OCI-LY7 (cell line): ENCODE measurements at regions not wholly inside any gene's neighbourhood (a gene's known extent, or its start where the extent isn't known, plus 50 kb on each side); places are given as distances from the start of the nearest gene placed in this dataset.
A peak's percentile ranks its signal among the peaks of the same experiment; 100 is the strongest.

Experiments used
- BruUV-seq: library from RNA; stranded (reverse); fragments of 400-500 nt; replicated peaks from 2 replicates; lab custom pipeline; 2021; lab: Mats Ljungman, UMichigan
- CTCF ChIA-PET: fragments of 300-600 bp; sonication (Branson Sonifier 250); formaldehyde crosslinking; loops from one replicate; lab custom pipeline; 2022; ENCODE audit warnings: antibody characterized with exemption; ENCODE audit not compliant: unreplicated experiment; lab: Charles Lee
- POLR2A ChIA-PET: fragments of 300-600 bp; sonication (Branson Sonifier 250); formaldehyde crosslinking; loops from one replicate; lab custom pipeline; 2022; ENCODE audit warnings: antibody characterized with exemption; lab: Charles Lee
- DNase-seq: peaks from one replicate; pipeline ENCODE4 v3.0.0-alpha.2; 2015; ENCODE audit warnings: low spot score
- H2AFZ ChIP-seq: fragments of 200-600 bp; sonication (generic), shearing (Covaris generic); 2 replicates; pipeline ENCODE4 v1.6.1; 2014; ENCODE audit warnings: mild to moderate bottlenecking, antibody characterized with exemption, low read length, moderate library complexity
- H3K27ac ChIP-seq: fragments of 200-600 bp; sonication (generic); 2 replicates; pipeline ENCODE4 v1.5.1; 2014; ENCODE audit warnings: mixed run types, low read depth, mild to moderate bottlenecking, moderate library complexity, low read length, inconsistent platforms; ENCODE audit not compliant: poor library complexity, severe bottlenecking
- H3K36me3 ChIP-seq: fragments of 200-600 bp; sonication (generic); 2 replicates; pipeline ENCODE4 v1.6.1; 2014; ENCODE audit warnings: mild to moderate bottlenecking, antibody characterized with exemption, low read length, moderate library complexity, mixed read lengths; ENCODE audit not compliant: insufficient read depth
- H3K4me1 ChIP-seq: fragments of 200-600 bp; sonication (generic); 2 replicates; pipeline ENCODE4 v1.5.1; 2014; ENCODE audit warnings: mild to moderate bottlenecking, low read length; ENCODE audit not compliant: insufficient read depth, poor library complexity, severe bottlenecking
- H3K4me2 ChIP-seq: fragments of 200-600 bp; sonication (generic); 2 replicates; pipeline ENCODE4 v1.6.1; 2014; ENCODE audit warnings: mild to moderate bottlenecking, low read length
- H3K4me3 ChIP-seq: fragments of 200-600 bp; sonication (generic); 2 replicates; pipeline ENCODE4 v1.5.1; 2014; ENCODE audit warnings: mild to moderate bottlenecking, low read depth, low read length; ENCODE audit not compliant: poor library complexity, severe bottlenecking
- H3K79me2 ChIP-seq: fragments of 200-600 bp; sonication (generic); 2 replicates; pipeline ENCODE4 v1.6.1; 2016; ENCODE audit warnings: low read depth, mild to moderate bottlenecking, low read length, moderate library complexity, mixed read lengths; ENCODE audit not compliant: insufficient read depth
- H3K9me2 ChIP-seq: fragments of 200-600 bp; sonication (generic); 2 replicates; pipeline ENCODE4 v1.6.1; 2016; ENCODE audit warnings: mild to moderate bottlenecking, low read length, mixed read lengths; ENCODE audit not compliant: insufficient read depth
- H3K9me3 ChIP-seq: fragments of 200-600 bp; sonication (generic); 2 replicates; pipeline ENCODE4 v1.6.1; 2014; ENCODE audit warnings: mild to moderate bottlenecking, mixed run types, low read length, mixed read lengths
- H4K20me1 ChIP-seq: fragments of 200-600 bp; sonication (generic); 2 replicates; pipeline ENCODE4 v1.6.1; 2014; ENCODE audit warnings: mild to moderate bottlenecking, antibody characterized with exemption, low read length, moderate library complexity, mixed read lengths; ENCODE audit not compliant: insufficient read depth
- EZH2phosphoT487 ChIP-seq: fragments of 200-600 bp; sonication (generic); IDR thresholded peaks from 2 replicates; pipeline ENCODE4 v1.6.1; 2018; ENCODE audit warnings: low read depth, borderline replicate concordance, mild to moderate bottlenecking, mixed run types, antibody characterized with exemption, low read length, moderate library complexity, mixed read lengths
- intact Hi-C: fragments of 100-400 bp; cut with micrococcal nuclease; formaldehyde crosslinking; loops from one replicate; pipeline ENCODE4 v1.10.0; 2022; ENCODE audit not compliant: unreplicated experiment
- TF ChIP-seq, protein P1 (sequence below): fragments of 200-600 bp; sonication (generic); conservative IDR thresholded peaks from 2 replicates; pipeline ENCODE4 v1.5.1; 2014; ENCODE audit warnings: mild to moderate bottlenecking, antibody characterized with exemption, low read length, moderate library complexity, mixed read lengths

DNA sequence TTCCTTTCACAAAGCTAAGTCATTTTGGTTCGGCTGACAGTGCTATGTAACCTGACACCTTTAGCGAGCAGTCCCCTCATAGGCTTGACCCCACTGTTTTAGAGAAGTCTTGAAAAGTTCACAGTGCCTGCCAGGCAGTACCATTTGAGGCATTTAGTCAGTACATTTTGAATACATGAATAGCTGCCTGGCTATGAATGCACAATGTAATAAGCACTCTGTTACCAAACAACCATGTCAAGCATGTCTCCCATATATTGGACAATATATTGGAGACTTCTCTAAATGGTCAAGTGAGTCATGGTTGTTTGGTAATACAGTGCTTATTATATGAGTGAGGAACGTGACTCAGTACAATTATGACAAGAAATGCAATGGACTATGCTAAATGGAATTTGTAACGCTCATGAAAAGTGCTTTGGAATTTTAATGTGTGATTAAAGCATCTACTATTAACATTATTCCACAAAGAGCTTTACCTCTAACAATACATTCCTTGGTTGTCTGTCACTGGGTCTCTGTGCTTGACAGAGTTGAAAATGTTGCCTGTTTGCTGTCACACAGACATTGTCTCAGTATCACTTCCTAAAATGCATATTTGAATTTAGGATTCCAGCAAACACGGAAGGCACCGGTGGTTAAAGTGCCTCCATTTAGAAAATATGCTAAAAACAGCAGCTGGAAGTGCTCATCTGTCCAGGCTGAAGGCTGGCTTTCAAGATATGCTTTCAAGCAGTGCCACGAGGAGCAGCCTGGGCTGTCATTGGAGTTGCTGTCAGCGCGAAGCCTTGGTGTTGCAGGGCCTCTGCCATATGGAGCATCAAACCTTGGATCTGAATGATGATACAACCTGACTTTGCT, 458.6 kb downstream of the FBXO15 start:
- Histone ChIP-seq H3K4me3 (no peak overlapping the region), H4K20me1 (no peaks in the 10 kb centered on the region), H3K4me1 (no peaks in the 10 kb centered on the region), H3K36me3 (no peaks in the 10 kb centered on the region), H2AFZ (no peak overlapping the region), H3K9me3 (no peaks in the 10 kb centered on the region), H3K4me2 (no peak overlapping the region), H3K79me2 (no peaks in the 10 kb centered on the region), H3K27ac (no peak overlapping the region), H3K9me2 (no peaks in the 10 kb centered on the region)
- TF ChIP-seq, protein P1, sequence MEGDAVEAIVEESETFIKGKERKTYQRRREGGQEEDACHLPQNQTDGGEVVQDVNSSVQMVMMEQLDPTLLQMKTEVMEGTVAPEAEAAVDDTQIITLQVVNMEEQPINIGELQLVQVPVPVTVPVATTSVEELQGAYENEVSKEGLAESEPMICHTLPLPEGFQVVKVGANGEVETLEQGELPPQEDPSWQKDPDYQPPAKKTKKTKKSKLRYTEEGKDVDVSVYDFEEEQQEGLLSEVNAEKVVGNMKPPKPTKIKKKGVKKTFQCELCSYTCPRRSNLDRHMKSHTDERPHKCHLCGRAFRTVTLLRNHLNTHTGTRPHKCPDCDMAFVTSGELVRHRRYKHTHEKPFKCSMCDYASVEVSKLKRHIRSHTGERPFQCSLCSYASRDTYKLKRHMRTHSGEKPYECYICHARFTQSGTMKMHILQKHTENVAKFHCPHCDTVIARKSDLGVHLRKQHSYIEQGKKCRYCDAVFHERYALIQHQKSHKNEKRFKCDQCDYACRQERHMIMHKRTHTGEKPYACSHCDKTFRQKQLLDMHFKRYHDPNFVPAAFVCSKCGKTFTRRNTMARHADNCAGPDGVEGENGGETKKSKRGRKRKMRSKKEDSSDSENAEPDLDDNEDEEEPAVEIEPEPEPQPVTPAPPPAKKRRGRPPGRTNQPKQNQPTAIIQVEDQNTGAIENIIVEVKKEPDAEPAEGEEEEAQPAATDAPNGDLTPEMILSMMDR, result no peak
- TF ChIP-seq EZH2phosphoT487, result no peak
- BruUV-seq, result no TSS peak
- peak; percentile 1 for DNase-seq
- ChIA-PET CTCF (no interaction called here), POLR2A (no interaction called here)
- intact Hi-C loops, result no loop called here

DNA sequence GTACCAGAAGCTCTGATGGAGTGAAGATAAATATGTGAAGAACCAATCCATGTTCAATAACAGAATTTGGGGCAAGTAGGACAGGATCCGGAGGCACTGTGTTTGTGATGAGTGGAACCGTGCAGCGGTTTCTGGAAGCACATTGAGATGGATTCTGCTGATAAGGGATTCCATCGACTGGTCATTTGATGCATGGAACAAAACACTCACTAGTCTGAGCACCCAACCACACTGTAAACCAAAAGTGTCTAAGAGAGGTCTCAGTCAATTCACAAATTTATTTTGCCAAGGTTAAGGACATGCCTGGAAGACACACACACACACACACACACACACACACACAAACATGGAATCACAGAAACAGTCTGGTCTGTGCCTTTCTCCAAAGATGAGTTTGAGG, 459.5 kb downstream of the FBXO15 start:
- BruUV-seq, result no TSS peak
- no peaks in the 10 kb centered on the region for H3K4me1 ChIP-seq
- no peaks in the 10 kb centered on the region for H3K79me2 ChIP-seq
- ChIA-PET POLR2A (no interaction called here), CTCF (no interaction called here)
- H3K9me2 ChIP-seq, result no peaks in the 10 kb centered on the region
- no peak for TF ChIP-seq EZH2phosphoT487
- TF ChIP-seq, protein P1, result no peak
- no peak overlapping the region for H3K4me2 ChIP-seq
- H2AFZ ChIP-seq, result no peak overlapping the region
- no peaks in the 10 kb centered on the region for H3K36me3 ChIP-seq
- H3K27ac ChIP-seq, result no peak overlapping the region
- H3K9me3 ChIP-seq, result no peaks in the 10 kb centered on the region
- H4K20me1 ChIP-seq, result no peaks in the 10 kb centered on the region
- DNase-seq, result no peak
- intact Hi-C loops, result no loop called here
- no peak overlapping the region for H3K4me3 ChIP-seq

DNA sequence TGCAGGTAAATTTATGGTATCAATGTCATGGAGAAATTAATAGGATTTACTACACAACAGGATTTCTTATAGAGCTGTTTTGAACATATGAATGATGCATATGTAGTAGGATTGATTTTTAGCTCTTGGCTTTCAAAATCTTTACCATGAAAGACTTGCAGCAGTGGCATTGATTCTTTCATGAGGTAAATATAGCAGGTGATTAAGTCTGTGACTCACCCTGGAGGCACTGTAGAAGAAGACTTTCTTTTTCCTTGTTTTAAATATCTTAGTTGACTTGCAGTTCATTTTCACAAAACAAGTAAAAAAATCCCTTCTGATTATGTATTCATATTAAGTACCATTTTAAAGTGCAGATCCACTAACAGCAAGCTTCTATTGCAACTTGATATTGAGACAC, 463.0 kb downstream of the FBXO15 start:
- ChIA-PET POLR2A (no interaction called here), CTCF (no interaction called here)
- Histone ChIP-seq H3K4me3 (no peak overlapping the region), H3K4me2 (no peak overlapping the region), H3K9me3 (no peaks in the 10 kb centered on the region), H4K20me1 (no peaks in the 10 kb centered on the region), H3K36me3 (no peaks in the 10 kb centered on the region), H3K4me1 (no peaks in the 10 kb centered on the region), H3K9me2 (no peaks in the 10 kb centered on the region), H3K79me2 (no peaks in the 10 kb centered on the region), H2AFZ (no peak overlapping the region), H3K27ac (no peak overlapping the region)
- no peak for DNase-seq
- BruUV-seq, result no TSS peak
- intact Hi-C loops, result no loop called here
- TF ChIP-seq, protein P1, result no peak
- TF ChIP-seq EZH2phosphoT487, result no peak
